Neural progenitor cell (in vitro differentiated cells): ENCODE measurements at regions not wholly inside any gene's neighbourhood (a gene's known extent, or its start where the extent isn't known, plus 50 kb on each side); places are given as distances from the start of the nearest gene placed in this dataset.

Experiments
- CTCF ChIP-seq: fragments of 200-600 bp; sonication (generic); IDR thresholded peaks from 2 replicates; pipeline ENCODE4 v1.5.1; 2017; ENCODE audit warnings: antibody characterized with exemption, mild to moderate bottlenecking
- EZH2 ChIP-seq: fragments of 200-600 bp; sonication (generic); IDR thresholded peaks from 2 replicates; pipeline ENCODE4 v1.6.1; 2017; ENCODE audit warnings: antibody characterized with exemption, mild to moderate bottlenecking, moderate library complexity
- EZH2phosphoT487 ChIP-seq: fragments of 200-600 bp; sonication (generic); IDR thresholded peaks from 2 replicates; pipeline ENCODE4 v1.6.1; 2017; ENCODE audit warnings: antibody characterized with exemption

GRCh38 chr5:17878541-17878940 lies 244.3 kb downstream of the TAF11L14 start:
- TF ChIP-seq EZH2 = no peak
- TF ChIP-seq CTCF = no peak
- no peak for TF ChIP-seq EZH2phosphoT487
